Testis (tissue), 2 donors: ENCODE measurements at regions not wholly inside any gene's neighbourhood (a gene's known extent, or its start where the extent isn't known, plus 50 kb on each side); places are given as distances from the start of the nearest gene placed in this dataset.

Experiments used
- DNase-seq: peaks from one replicate; pipeline ENCODE4 v3.0.0-alpha.2; 2019
- H3K27ac ChIP-seq, 2 donors: fragments of 200-600 bp; sonication (generic); one replicate each; pipeline ENCODE4 v1.5.1; 2019
- H3K27me3 ChIP-seq: fragments of 200-600 bp; sonication (generic); one replicate; pipeline ENCODE4 v1.5.1; 2019
- H3K36me3 ChIP-seq: fragments of 200-600 bp; sonication (generic); one replicate; pipeline ENCODE4 v1.5.1; 2017; ENCODE audit warnings: low read depth; ENCODE audit errors: missing control alignments
- H3K4me1 ChIP-seq: fragments of 200-600 bp; sonication (generic); one replicate; pipeline ENCODE4 v1.5.1; 2019
- H3K4me3 ChIP-seq, 2 donors: fragments of 200-600 bp; sonication (generic); one replicate each; pipeline ENCODE4 v1.5.1; 2017 to 2019
- H3K9me3 ChIP-seq: fragments of 200-600 bp; sonication (generic); one replicate; pipeline ENCODE4 v1.5.1; 2017
- CTCF ChIP-seq, 3 experiments: fragments of 450-650 bp in 2 of 3; fragments of 200-600 bp in 1 of 3; sonication (generic) in 1 of 3; IDR thresholded peaks; one replicate each; pipeline ENCODE4 v1.5.1; 2016 to 2019; ENCODE audit warnings: antibody characterized with exemption in 3 of 3, mild to moderate bottlenecking in 2 of 3, moderate library complexity in 1 of 3
- POLR2A ChIP-seq: fragments of 450-650 bp; IDR thresholded peaks from one replicate; pipeline ENCODE4 v1.6.1; 2017; ENCODE audit warnings: antibody characterized with exemption, mild to moderate bottlenecking, moderate library complexity
- WGBS, 2 donors: methylation state at CpG; one replicate each; pipeline ENCODE4 v1.1.5; 2018; 5-methylcytosine and 5-hydroxymethylcytosine counted together
- intact Hi-C: fragments of 100-400 bp; cut with DNase I; formaldehyde crosslinking; loops from one replicate; pipeline ENCODE4 v1.15.1; 2023; ENCODE audit warnings: low total_unique reads

GRCh38 chr5:96566833-96567587 is 95.2 kb upstream of the CAST start:
- TF ChIP-seq CTCF (IDR thresholded peaks at IDR 0.05) (no peak), POLR2A (no peak)

GRCh38 chr5:96569332-96569731 is 92.8 kb upstream of the CAST start:
- intact Hi-C loops = no loop called here
- TF ChIP-seq CTCF (IDR thresholded peaks at IDR 0.05) = no peak
- TF ChIP-seq POLR2A = no peak
- Histone ChIP-seq H3K27ac (no peak overlapping the region), H3K27me3 (no peaks in the 10 kb centered on the region), H3K36me3 (no peaks in the 10 kb centered on the region), H3K9me3 (no peaks in the 10 kb centered on the region), H3K4me1 (no peaks in the 10 kb centered on the region), H3K4me3 (no peak overlapping the region)
- DNase-seq = no peak
- WGBS, 2 donors = 85 to 87% methylated on average over 4 of the region's 4 CpGs

More at GRCh38 chr5:96566833-96567587, 95.2 kb upstream of the CAST start:
- Histone ChIP-seq H3K9me3 (no peaks in the 10 kb centered on the region), H3K4me3 (no peak overlapping the region), H3K36me3 (no peaks in the 10 kb centered on the region), H3K27me3 (no peaks in the 10 kb centered on the region), H3K4me1 (no peaks in the 10 kb centered on the region), H3K27ac (no peak overlapping the region)
- no peak for DNase-seq
- intact Hi-C loops = no loop called here
- 42 to 48% methylated on average over 8 of the region's 8 CpGs for WGBS, 2 donors

- Histone ChIP-seq H3K4me3 (no peak overlapping the region), H3K27ac (no peak overlapping the region), H3K9me3 (no peaks in the 10 kb centered on the region), H3K36me3 (no peaks in the 10 kb centered on the region), H3K27me3 (no peaks in the 10 kb centered on the region), H3K4me1 (no peaks in the 10 kb centered on the region)
- DNase-seq = no peak
- TF ChIP-seq CTCF (IDR thresholded peaks at IDR 0.05) (no peak), POLR2A (no peak)
- 85 to 93% methylated on average over 4 of the region's 4 CpGs for WGBS, 2 donors
- intact Hi-C loops = no loop called here
Observed at GRCh38 chr5:96569770-96570169, 92.4 kb upstream of the CAST start.

GRCh38 chr5:96572864-96573512 is 89.2 kb upstream of the CAST start:
- intact Hi-C loops = no loop called here
- Histone ChIP-seq H3K36me3 (no peaks in the 10 kb centered on the region), H3K9me3 (no peaks in the 10 kb centered on the region), H3K4me3 (no peak overlapping the region), H3K27ac (no peak overlapping the region), H3K4me1 (no peaks in the 10 kb centered on the region), H3K27me3 (no peaks in the 10 kb centered on the region)
- 88 to 95% methylated on average over 5 of the region's 5 CpGs for WGBS, 2 donors
- TF ChIP-seq CTCF (IDR thresholded peaks at IDR 0.05) (no peak), POLR2A (no peak)
- DNase-seq = no peak

GRCh38 chr5:96573513-96573894 is 88.7 kb upstream of the CAST start:
- no peaks in the 10 kb centered on the region for H3K36me3 ChIP-seq
- intact Hi-C loops = no loop called here
- H3K27ac ChIP-seq = no peak overlapping the region
- no peak for TF ChIP-seq CTCF (IDR thresholded peaks at IDR 0.05)
- H3K9me3 ChIP-seq = no peaks in the 10 kb centered on the region
- no peaks in the 10 kb centered on the region for H3K27me3 ChIP-seq
- H3K4me3 ChIP-seq = no peak overlapping the region
- H3K4me1 ChIP-seq = no peaks in the 10 kb centered on the region
- DNase-seq = no peak
